ENCODE measurements at regions not wholly inside any gene's neighbourhood (a gene's known extent, or its start where the extent isn't known, plus 50 kb on each side); places are given as distances from the start of the nearest gene placed in this dataset.

- no peak overlapping the region for H3K27ac ChIP-seq (ENCODE audit: low read length)
- H3K9me2 ChIP-seq (replicated peaks; ENCODE audit: insufficient read depth, low read length): no peaks in the 10 kb centered on the region
- H3K36me3 ChIP-seq (replicated peaks; ENCODE audit: insufficient read depth, low read length): no peaks in the 10 kb centered on the region
- H3K9me3 ChIP-seq (replicated peaks; ENCODE audit: insufficient read depth, low read length): no peaks in the 10 kb centered on the region
- no peak overlapping the region for H3K9ac ChIP-seq (ENCODE audit: low read length)
- TF ChIP-seq EZH2 (optimal IDR thresholded peaks at IDR 0.05; ENCODE audit: low read depth, low read length): no peak
- no peak for TF ChIP-seq CTCF (IDR thresholded peaks at IDR 0.05; ENCODE audit: low read length)
- no peak for TF ChIP-seq EZH2phosphoT487 (IDR thresholded peaks at IDR 0.05; ENCODE audit: low read length)
- no peak overlapping the region for H3K4me3 ChIP-seq (ENCODE audit: low read length)
- H3K4me1 ChIP-seq (ENCODE audit: low read length): no peaks in the 10 kb centered on the region
- H3K27me3 ChIP-seq (replicated peaks; ENCODE audit: insufficient read depth, low read length): no peaks in the 10 kb centered on the region
- no peak overlapping the region for H3K4me2 ChIP-seq (ENCODE audit: low read depth, low read length)
- H3K79me2 ChIP-seq (ENCODE audit: low read length): no peaks in the 10 kb centered on the region
- DNase-seq: no peak
- no peaks in the 10 kb centered on the region for H3F3A ChIP-seq (ENCODE audit: insufficient read depth, low read length)
- no peaks in the 10 kb centered on the region for H4K20me1 ChIP-seq (ENCODE audit: insufficient read depth, low read length)
- no peak overlapping the region for H2AFZ ChIP-seq (ENCODE audit: low read length)
Observed at GRCh38 chr3:194987571-194988494, 283.1 kb downstream of the XXYLT1 start.

GRCh38 chr3:194988495-194989165 is 282.3 kb downstream of the XXYLT1 start:
- no peaks in the 10 kb centered on the region for H3K36me3 ChIP-seq (replicated peaks; ENCODE audit: insufficient read depth, low read length)
- H3K4me1 ChIP-seq (ENCODE audit: low read length): no peaks in the 10 kb centered on the region
- H3K79me2 ChIP-seq (ENCODE audit: low read length): no peaks in the 10 kb centered on the region
- H2AFZ ChIP-seq (ENCODE audit: low read length): no peak overlapping the region
- no peaks in the 10 kb centered on the region for H3F3A ChIP-seq (ENCODE audit: insufficient read depth, low read length)
- no peaks in the 10 kb centered on the region for H3K27me3 ChIP-seq (replicated peaks; ENCODE audit: insufficient read depth, low read length)
- DNase-seq: no peak
- H3K9me3 ChIP-seq (replicated peaks; ENCODE audit: insufficient read depth, low read length): no peaks in the 10 kb centered on the region
- H4K20me1 ChIP-seq (ENCODE audit: insufficient read depth, low read length): no peaks in the 10 kb centered on the region
- no peak overlapping the region for H3K27ac ChIP-seq (ENCODE audit: low read length)
- no peak overlapping the region for H3K9ac ChIP-seq (ENCODE audit: low read length)
- TF ChIP-seq EZH2phosphoT487 (IDR thresholded peaks at IDR 0.05; ENCODE audit: low read length): no peak
- TF ChIP-seq CTCF (IDR thresholded peaks at IDR 0.05; ENCODE audit: low read length): no peak
- H3K4me3 ChIP-seq (ENCODE audit: low read length): no peak overlapping the region
- H3K9me2 ChIP-seq (replicated peaks; ENCODE audit: insufficient read depth, low read length): no peaks in the 10 kb centered on the region
- H3K4me2 ChIP-seq (ENCODE audit: low read depth, low read length): no peak overlapping the region

- Histone ChIP-seq H3K4me3 (ENCODE audit: low read length) (no peak overlapping the region), H3K4me2 (ENCODE audit: low read depth, low read length) (no peak overlapping the region), H3K9me2 (replicated peaks; ENCODE audit: insufficient read depth, low read length) (no peaks in the 10 kb centered on the region), H3F3A (ENCODE audit: insufficient read depth, low read length) (no peaks in the 10 kb centered on the region), H3K27ac (ENCODE audit: low read length) (no peak overlapping the region), H3K4me1 (ENCODE audit: low read length) (no peaks in the 10 kb centered on the region), H2AFZ (ENCODE audit: low read length) (no peak overlapping the region), H3K9me3 (replicated peaks; ENCODE audit: insufficient read depth, low read length) (no peaks in the 10 kb centered on the region), H3K27me3 (replicated peaks; ENCODE audit: insufficient read depth, low read length) (no peaks in the 10 kb centered on the region), H3K36me3 (replicated peaks; ENCODE audit: insufficient read depth, low read length) (no peaks in the 10 kb centered on the region), H3K9ac (ENCODE audit: low read length) (no peak overlapping the region), H4K20me1 (ENCODE audit: insufficient read depth, low read length) (no peaks in the 10 kb centered on the region), H3K79me2 (ENCODE audit: low read length) (no peaks in the 10 kb centered on the region)
- TF ChIP-seq CTCF (IDR thresholded peaks at IDR 0.05; ENCODE audit: low read length) (no peak), EZH2 (optimal IDR thresholded peaks at IDR 0.05; ENCODE audit: low read depth, low read length) (no peak), EZH2phosphoT487 (IDR thresholded peaks at IDR 0.05; ENCODE audit: low read length) (no peak)
- DNase-seq: no peak
Observed at GRCh38 chr3:194989241-194989640, 281.7 kb downstream of the XXYLT1 start.

Measured in MM.1S (cell line).